ENCODE measurements at regions not wholly inside any gene's neighbourhood (a gene's known extent, or its start where the extent isn't known, plus 50 kb on each side); places are given as distances from the start of the nearest gene placed in this dataset.

DNA sequence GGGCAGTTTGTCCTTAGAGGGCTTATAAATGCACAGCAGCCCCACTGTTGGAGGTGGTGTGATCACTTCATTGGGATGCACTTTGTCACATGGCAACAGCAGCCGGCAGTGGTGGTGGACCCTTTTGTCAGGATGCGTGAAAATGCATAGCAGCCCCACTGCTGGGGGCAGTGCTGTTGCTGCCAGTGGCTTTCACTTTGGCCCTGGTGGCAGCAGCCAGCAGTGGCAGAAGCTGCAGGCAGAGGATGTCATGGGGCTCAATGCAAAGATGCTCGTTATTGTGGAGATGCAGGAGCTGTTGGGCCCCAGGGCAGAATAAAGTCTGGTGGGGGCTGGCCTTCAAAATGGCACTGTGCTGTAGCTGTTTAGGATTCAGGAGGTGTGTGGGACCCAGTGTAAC lies 173.0 kb upstream of the DAAM1 start (continued):
- TF ChIP-seq LBX2 (CRISPR knock-in tag; IDR thresholded peaks at IDR 0.05; ENCODE audit: borderline replicate concordance) (no peak), ELF4 (CRISPR knock-in tag; IDR thresholded peaks at IDR 0.05; ENCODE audit: borderline replicate concordance) (no peak), ZNF557 (CRISPR knock-in tag; IDR thresholded peaks at IDR 0.05) (no peak), ZNF256 (CRISPR knock-in tag; conservative IDR thresholded peaks at IDR 0.05) (no peak), MAFK (conservative IDR thresholded peaks at IDR 0.05 in 1 of 2, IDR thresholded peaks at IDR 0.05 in 1 of 2; ENCODE audit: low read length in 2 of 2) (no peak)

GRCh38 chr14:59017285-59017965 lies 171.0 kb upstream of the DAAM1 start:
- no peak overlapping the region for H2AFZ ChIP-seq (ENCODE audit: low read length)
- no peaks in the 10 kb centered on the region for H3K27me3 ChIP-seq (ENCODE audit: control insufficient read depth in 1 of 2, insufficient read depth in 2 of 2, low read length in 2 of 2)
- no peaks in the 10 kb centered on the region for H3K36me3 ChIP-seq (replicated peaks in 1 of 2; ENCODE audit: control insufficient read depth in 1 of 2, insufficient read depth in 2 of 2, low read length in 2 of 2)
- H3K4me3 ChIP-seq (replicated peaks in 1 of 3; ENCODE audit: insufficient read depth in 1 of 3, low read depth in 2 of 3, low read length in 3 of 3): no peak overlapping the region
- H3K4me1 ChIP-seq (ENCODE audit: insufficient read depth, low read length): peaks cover 12% of the 10 kb centered on the region
- TF ChIP-seq, protein P1, sequence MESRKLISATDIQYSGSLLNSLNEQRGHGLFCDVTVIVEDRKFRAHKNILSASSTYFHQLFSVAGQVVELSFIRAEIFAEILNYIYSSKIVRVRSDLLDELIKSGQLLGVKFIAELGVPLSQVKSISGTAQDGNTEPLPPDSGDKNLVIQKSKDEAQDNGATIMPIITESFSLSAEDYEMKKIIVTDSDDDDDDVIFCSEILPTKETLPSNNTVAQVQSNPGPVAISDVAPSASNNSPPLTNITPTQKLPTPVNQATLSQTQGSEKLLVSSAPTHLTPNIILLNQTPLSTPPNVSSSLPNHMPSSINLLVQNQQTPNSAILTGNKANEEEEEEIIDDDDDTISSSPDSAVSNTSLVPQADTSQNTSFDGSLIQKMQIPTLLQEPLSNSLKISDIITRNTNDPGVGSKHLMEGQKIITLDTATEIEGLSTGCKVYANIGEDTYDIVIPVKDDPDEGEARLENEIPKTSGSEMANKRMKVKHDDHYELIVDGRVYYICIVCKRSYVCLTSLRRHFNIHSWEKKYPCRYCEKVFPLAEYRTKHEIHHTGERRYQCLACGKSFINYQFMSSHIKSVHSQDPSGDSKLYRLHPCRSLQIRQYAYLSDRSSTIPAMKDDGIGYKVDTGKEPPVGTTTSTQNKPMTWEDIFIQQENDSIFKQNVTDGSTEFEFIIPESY (CRISPR knock-in tag; IDR thresholded peaks at IDR 0.05): no peak
- no peak for TF ChIP-seq ZNF362 (CRISPR knock-in tag; IDR thresholded peaks at IDR 0.05; ENCODE audit: borderline replicate concordance)
- TF ChIP-seq ZNF552 (CRISPR knock-in tag; IDR thresholded peaks at IDR 0.05; ENCODE audit: borderline replicate concordance): no peak
- no peak for TF ChIP-seq NAIF1 (CRISPR knock-in tag; IDR thresholded peaks at IDR 0.05; ENCODE audit: borderline replicate concordance)
- no peak for TF ChIP-seq TRIM24 (CRISPR knock-in tag; IDR thresholded peaks at IDR 0.05)
- no peak for TF ChIP-seq ZNF773 (CRISPR knock-in tag; IDR thresholded peaks at IDR 0.05; ENCODE audit: borderline replicate concordance)
- TF ChIP-seq MEIS1 (CRISPR knock-in tag; IDR thresholded peaks at IDR 0.05; ENCODE audit: borderline replicate concordance): no peak
- TF ChIP-seq ZNF724P (CRISPR knock-in tag; IDR thresholded peaks at IDR 0.05; ENCODE audit: borderline replicate concordance): no peak
- no peak for TF ChIP-seq ELF3 (CRISPR knock-in tag; IDR thresholded peaks at IDR 0.05)
- TF ChIP-seq CBX1 (IDR thresholded peaks at IDR 0.05; ENCODE audit: low read depth): no peak
- TF ChIP-seq ZMYM4 (CRISPR knock-in tag; IDR thresholded peaks at IDR 0.05): no peak
- no peak for TF ChIP-seq ZNF251 (CRISPR knock-in tag; IDR thresholded peaks at IDR 0.05)
- no peak for TF ChIP-seq ZNF326 (CRISPR knock-in tag; IDR thresholded peaks at IDR 0.05; ENCODE audit: borderline replicate concordance)
- no peak for TF ChIP-seq NFRKB (IDR thresholded peaks at IDR 0.05)
- ChIA-PET CTCF (ENCODE audit: low intra/inter-chr PET ratio, low total read pairs) (no interaction called here), POLR2A (no interaction called here)
- no peak for FAIRE-seq
- H3K27ac ChIP-seq (ENCODE audit: extremely low read length, insufficient read depth, low read length): no peak overlapping the region
- no peak overlapping the region for H3K9ac ChIP-seq (ENCODE audit: insufficient read depth, low read depth, low read length)
- ATAC-seq: no peak
- intact Hi-C loops (cut with micrococcal nuclease; ENCODE audit: unreplicated experiment): no loop called here
- no TSS peak for BruUV-seq (replicated peaks)
- WGBS (ENCODE audit: low lambda C conversion rate): 20% methylated on average over 5 of the region's 5 CpGs
- no peak overlapping the region for H3K4me2 ChIP-seq (ENCODE audit: low read depth, low read length)
- peaks cover 12% of the 10 kb centered on the region for H3K9me3 ChIP-seq (ENCODE audit: low read length)
- in situ Hi-C loops (cut with HindIII; ENCODE audit: extremely low pct_ligation_motif_present, low pct_unique_long_range_greater_than_20kb): no loop called here
- DNase-seq (ENCODE audit: low spot score): no peak
- no peaks in the 10 kb centered on the region for H4K20me1 ChIP-seq (ENCODE audit: insufficient read depth, low read length)
- no peaks in the 10 kb centered on the region for H3K79me2 ChIP-seq (ENCODE audit: insufficient read depth, low read length)

Measured in HepG2 (cell line).